GM13976 (cell line): ENCODE measurements at regions not wholly inside any gene's neighbourhood (a gene's known extent, or its start where the extent isn't known, plus 50 kb on each side); places are given as distances from the start of the nearest gene placed in this dataset.

Experiments used
- DNase-seq: peaks from one replicate; pipeline ENCODE4 v3.0.0; 2012; ENCODE audit warnings: low spot score
- in situ Hi-C: fragments of 300-500 bp; cut with MboI; formaldehyde crosslinking; loops from one replicate; pipeline ENCODE4 v1.12.0; 2022; ENCODE audit warnings: low sequenced_read_pairs, mixed read lengths, inconsistent platforms; ENCODE audit not compliant: unreplicated experiment
- TF ChIP-seq, protein P1 (sequence below): IDR thresholded peaks from 2 replicates; pipeline ENCODE4 v1.5.1; 2012; ENCODE audit warnings: borderline replicate concordance, mild to moderate bottlenecking; ENCODE audit not compliant: insufficient read depth; ENCODE audit errors: extremely low read depth, missing control alignments, control extremely low read depth

DNA sequence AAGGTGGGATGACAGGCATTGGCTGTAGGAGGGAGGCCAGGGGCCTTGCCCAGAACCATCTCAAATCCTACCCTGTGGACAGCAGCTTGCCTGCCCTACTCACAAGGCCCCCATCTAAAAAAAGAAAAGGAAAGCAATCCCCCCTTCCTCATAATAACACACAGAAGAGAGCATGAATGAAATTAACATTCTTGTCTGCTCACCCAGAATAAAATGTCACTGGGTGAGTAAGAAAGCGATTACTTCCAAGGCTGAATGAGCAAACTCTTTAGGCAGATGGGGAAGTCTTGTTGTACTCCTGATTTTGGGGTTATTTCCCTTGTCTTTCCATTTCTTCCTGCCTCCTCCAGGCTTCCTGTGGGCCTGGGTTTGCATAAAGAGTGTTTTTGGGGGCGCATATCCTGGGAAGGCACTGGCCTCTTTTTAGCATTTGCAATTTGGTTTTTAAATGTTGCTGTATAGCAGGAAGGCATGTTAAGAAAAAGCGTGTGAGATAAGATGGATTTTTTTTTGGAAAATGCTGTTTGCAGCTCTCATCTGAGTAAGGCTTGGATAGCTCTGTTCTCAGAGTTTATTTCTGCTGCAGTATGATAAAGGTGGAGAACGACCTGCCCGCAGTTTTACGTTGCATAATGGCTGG is 248.3 kb upstream of the GATB start:
- in situ Hi-C loops, result no loop called here
- no peak for DNase-seq
- TF ChIP-seq, protein P1, sequence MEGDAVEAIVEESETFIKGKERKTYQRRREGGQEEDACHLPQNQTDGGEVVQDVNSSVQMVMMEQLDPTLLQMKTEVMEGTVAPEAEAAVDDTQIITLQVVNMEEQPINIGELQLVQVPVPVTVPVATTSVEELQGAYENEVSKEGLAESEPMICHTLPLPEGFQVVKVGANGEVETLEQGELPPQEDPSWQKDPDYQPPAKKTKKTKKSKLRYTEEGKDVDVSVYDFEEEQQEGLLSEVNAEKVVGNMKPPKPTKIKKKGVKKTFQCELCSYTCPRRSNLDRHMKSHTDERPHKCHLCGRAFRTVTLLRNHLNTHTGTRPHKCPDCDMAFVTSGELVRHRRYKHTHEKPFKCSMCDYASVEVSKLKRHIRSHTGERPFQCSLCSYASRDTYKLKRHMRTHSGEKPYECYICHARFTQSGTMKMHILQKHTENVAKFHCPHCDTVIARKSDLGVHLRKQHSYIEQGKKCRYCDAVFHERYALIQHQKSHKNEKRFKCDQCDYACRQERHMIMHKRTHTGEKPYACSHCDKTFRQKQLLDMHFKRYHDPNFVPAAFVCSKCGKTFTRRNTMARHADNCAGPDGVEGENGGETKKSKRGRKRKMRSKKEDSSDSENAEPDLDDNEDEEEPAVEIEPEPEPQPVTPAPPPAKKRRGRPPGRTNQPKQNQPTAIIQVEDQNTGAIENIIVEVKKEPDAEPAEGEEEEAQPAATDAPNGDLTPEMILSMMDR, result no peak

DNA sequence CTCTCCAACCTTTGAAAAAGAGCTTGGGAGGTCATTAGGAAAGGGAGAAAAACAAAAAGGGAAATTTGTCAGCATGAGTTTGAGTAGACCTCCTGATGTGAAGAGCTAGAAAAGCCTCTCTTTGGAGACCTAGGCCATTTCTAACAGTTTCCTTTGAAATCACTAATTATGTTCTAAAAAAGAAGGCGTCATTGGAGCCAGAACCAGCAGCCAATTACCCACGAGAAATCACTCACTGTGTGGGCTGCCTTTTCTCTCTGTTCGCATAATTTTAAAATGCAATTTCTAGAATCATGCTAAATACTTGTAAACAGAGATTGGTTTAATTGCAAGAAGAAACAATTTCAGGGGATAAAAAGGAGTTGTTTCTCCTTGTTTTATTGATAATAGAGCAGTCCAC is 246.3 kb upstream of the GATB start:
- TF ChIP-seq, protein P1, result no peak
- in situ Hi-C loops, result no loop called here
- DNase-seq, result no peak

- TF ChIP-seq, protein P1, result no peak
- in situ Hi-C loops, result no loop called here
- no peak for DNase-seq
Observed at GRCh38 chr4:152004801-152005200, 244.0 kb upstream of the GATB start.

- TF ChIP-seq, protein P1, result no peak
- no peak for DNase-seq
- in situ Hi-C loops, result no loop called here
Observed at GRCh38 chr4:152000518-152000917, 239.7 kb upstream of the GATB start.

DNA sequence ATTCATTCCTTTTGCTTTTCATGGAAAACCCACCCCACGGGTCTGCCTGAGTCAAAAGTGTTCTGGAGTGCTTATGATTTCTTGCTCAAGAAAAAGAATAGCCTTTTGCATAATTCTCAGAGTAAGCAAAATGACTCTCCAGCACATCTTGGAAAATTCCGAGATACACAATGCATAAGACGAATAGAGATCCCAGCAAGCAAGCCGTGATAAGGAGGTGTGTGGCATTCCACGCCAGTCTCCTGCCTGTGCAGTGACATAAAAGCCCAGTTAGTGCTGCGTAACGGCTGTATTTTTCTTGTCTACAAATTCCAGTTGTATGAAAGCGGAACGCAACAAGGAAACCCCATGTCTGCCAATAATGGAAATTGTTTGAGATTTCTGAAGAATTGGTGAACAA is 237.9 kb upstream of the GATB start:
- no peak for DNase-seq
- TF ChIP-seq, protein P1, result no peak
- in situ Hi-C loops, result no loop called here

DNA sequence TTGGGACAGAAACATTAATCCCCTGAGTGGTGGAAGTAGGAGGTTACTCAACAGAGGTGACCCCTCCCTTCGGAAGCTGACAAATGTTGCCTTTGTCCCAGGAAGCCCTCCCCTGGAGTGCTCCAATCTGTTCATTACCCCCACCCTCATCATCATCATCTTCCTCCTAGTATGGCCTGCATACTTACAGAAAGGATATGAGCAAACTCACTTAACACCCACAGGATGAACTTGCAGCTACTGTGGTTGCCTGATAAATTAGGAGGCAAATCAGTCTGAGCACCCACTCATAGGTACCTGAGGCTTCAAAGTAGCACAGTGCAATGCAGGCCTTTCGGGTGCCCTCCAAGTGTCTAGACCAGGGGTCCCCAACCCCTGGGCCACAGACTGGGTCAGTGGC is 236.7 kb upstream of the GATB start:
- TF ChIP-seq, protein P1, result no peak
- DNase-seq, result no peak
- in situ Hi-C loops, result no loop called here
